Hepatocyte (in vitro differentiated cells): ENCODE measurements at regions not wholly inside any gene's neighbourhood (a gene's known extent, or its start where the extent isn't known, plus 50 kb on each side); places are given as distances from the start of the nearest gene placed in this dataset.

Source experiments
- DNase-seq: peaks from one replicate; pipeline ENCODE4 v3.0.0-alpha.2; 2016; ENCODE audit warnings: low spot score
- H2AFZ ChIP-seq: fragments of 200-600 bp; sonication (generic); 2 replicates; pipeline ENCODE4 v1.6.0; 2016; ENCODE audit warnings: antibody characterized with exemption, mild to moderate bottlenecking
- H3K27ac ChIP-seq: fragments of 200-600 bp; sonication (generic); 2 replicates; pipeline ENCODE4 v1.5.1; 2016; ENCODE audit warnings: mild to moderate bottlenecking
- H3K27me3 ChIP-seq: fragments of 200-600 bp; sonication (generic); 2 replicates; pipeline ENCODE4 v1.6.1; 2016
- H3K36me3 ChIP-seq: fragments of 200-600 bp; sonication (generic); replicated peaks from 2 replicates; pipeline ENCODE4 v1.5.1; 2016; ENCODE audit warnings: low read depth; ENCODE audit not compliant: insufficient read depth
- H3K4me1 ChIP-seq: fragments of 200-600 bp; sonication (generic); 2 replicates; pipeline ENCODE4 v1.5.1; 2016; ENCODE audit warnings: mild to moderate bottlenecking, moderate library complexity; ENCODE audit not compliant: insufficient read depth
- H3K4me2 ChIP-seq: fragments of 200-600 bp; sonication (generic); 2 replicates; pipeline ENCODE4 v1.6.0; 2016
- H3K4me3 ChIP-seq: fragments of 200-600 bp; sonication (generic); 2 replicates; pipeline ENCODE4 v1.5.1; 2016; ENCODE audit warnings: mild to moderate bottlenecking
- H3K79me2 ChIP-seq: fragments of 200-600 bp; sonication (generic); 2 replicates; pipeline ENCODE4 v1.6.0; 2017; ENCODE audit warnings: mild to moderate bottlenecking
- H3K9me2 ChIP-seq: fragments of 200-600 bp; sonication (generic); replicated peaks from 2 replicates; pipeline ENCODE4 v1.6.0; 2017; ENCODE audit warnings: mild to moderate bottlenecking; ENCODE audit not compliant: insufficient read depth
- H3K9me3 ChIP-seq: fragments of 200-600 bp; sonication (generic); 2 replicates; pipeline ENCODE4 v1.5.1; 2016; ENCODE audit warnings: low read depth, mild to moderate bottlenecking
- H4K20me1 ChIP-seq: fragments of 200-600 bp; sonication (generic); 2 replicates; pipeline ENCODE4 v1.6.0; 2016; ENCODE audit warnings: mild to moderate bottlenecking; ENCODE audit not compliant: insufficient read depth, poor library complexity, severe bottlenecking
- CTCF ChIP-seq: fragments of 200-600 bp; sonication (generic); IDR thresholded peaks from 2 replicates; pipeline ENCODE4 v1.5.1; 2016; ENCODE audit warnings: antibody characterized with exemption, mild to moderate bottlenecking; ENCODE audit not compliant: poor library complexity
- EZH2 ChIP-seq: fragments of 200-600 bp; sonication (generic); IDR thresholded peaks from 2 replicates; pipeline ENCODE4 v1.6.1; 2016; ENCODE audit warnings: antibody characterized with exemption, mild to moderate bottlenecking, borderline replicate concordance
- EZH2phosphoT487 ChIP-seq: fragments of 200-600 bp; sonication (generic); IDR thresholded peaks from one replicate; pipeline ENCODE4 v1.6.1; 2018; ENCODE audit warnings: antibody characterized with exemption, mild to moderate bottlenecking, low read depth, moderate library complexity; ENCODE audit not compliant: unreplicated experiment, severe bottlenecking
- WGBS: methylation state at CpG from one replicate; pipeline ENCODE4 v1.1.6; 2016; ENCODE audit warnings: low lambda C conversion rate; ENCODE audit errors: missing lambda C conversion rate; 5-methylcytosine and 5-hydroxymethylcytosine counted together

GRCh38 chr10:111968647-111969046 is 214.9 kb downstream of the GPAM start:
- Histone ChIP-seq H4K20me1 (no peaks in the 10 kb centered on the region), H3K4me2 (no peak overlapping the region), H3K9me3 (no peaks in the 10 kb centered on the region), H3K4me1 (no peaks in the 10 kb centered on the region), H3K79me2 (no peaks in the 10 kb centered on the region), H3K36me3 (no peaks in the 10 kb centered on the region), H3K27me3 (no peaks in the 10 kb centered on the region), H3K9me2 (no peaks in the 10 kb centered on the region), H2AFZ (no peak overlapping the region), H3K27ac (no peak overlapping the region), H3K4me3 (no peak overlapping the region)
- TF ChIP-seq CTCF = no peak
- TF ChIP-seq EZH2phosphoT487 = no peak
- no peak for TF ChIP-seq EZH2
- WGBS = 59% methylated on average over 3 of the region's 3 CpGs
- no peak for DNase-seq

- no peak overlapping the region for H3K4me3 ChIP-seq
- H4K20me1 ChIP-seq = no peaks in the 10 kb centered on the region
- no peaks in the 10 kb centered on the region for H3K9me3 ChIP-seq
- no peaks in the 10 kb centered on the region for H3K9me2 ChIP-seq
- 93% methylated on average over 5 of the region's 5 CpGs for WGBS
- DNase-seq = no peak
- H3K4me1 ChIP-seq = no peaks in the 10 kb centered on the region
- TF ChIP-seq EZH2phosphoT487 (no peak), EZH2 (no peak), CTCF (no peak)
- no peak overlapping the region for H3K27ac ChIP-seq
- no peak overlapping the region for H3K4me2 ChIP-seq
- no peaks in the 10 kb centered on the region for H3K36me3 ChIP-seq
- H2AFZ ChIP-seq = no peak overlapping the region
- no peaks in the 10 kb centered on the region for H3K79me2 ChIP-seq
- no peaks in the 10 kb centered on the region for H3K27me3 ChIP-seq
Measured at GRCh38 chr10:111970111-111970510, 213.5 kb downstream of the GPAM start.

GRCh38 chr10:111972109-111972508 is 211.5 kb downstream of the GPAM start:
- no peak overlapping the region for H3K4me2 ChIP-seq
- no peak overlapping the region for H3K27ac ChIP-seq
- H3K9me3 ChIP-seq = no peaks in the 10 kb centered on the region
- TF ChIP-seq EZH2phosphoT487 (no peak), CTCF (no peak), EZH2 (no peak)
- no peak for DNase-seq
- H3K79me2 ChIP-seq = no peaks in the 10 kb centered on the region
- H3K4me3 ChIP-seq = no peak overlapping the region
- H3K9me2 ChIP-seq = no peaks in the 10 kb centered on the region
- no peaks in the 10 kb centered on the region for H3K27me3 ChIP-seq
- no peaks in the 10 kb centered on the region for H4K20me1 ChIP-seq
- WGBS = 88% methylated on average over 5 of the region's 5 CpGs
- H3K4me1 ChIP-seq = no peaks in the 10 kb centered on the region
- H2AFZ ChIP-seq = no peak overlapping the region
- no peaks in the 10 kb centered on the region for H3K36me3 ChIP-seq

- WGBS = 88% methylated on average over 2 of the region's 2 CpGs
- Histone ChIP-seq H3K9me2 (no peaks in the 10 kb centered on the region), H3K79me2 (no peaks in the 10 kb centered on the region), H3K4me2 (no peak overlapping the region), H2AFZ (no peak overlapping the region), H3K27ac (no peak overlapping the region), H3K27me3 (no peaks in the 10 kb centered on the region), H3K4me1 (no peaks in the 10 kb centered on the region), H4K20me1 (no peaks in the 10 kb centered on the region), H3K9me3 (no peaks in the 10 kb centered on the region), H3K4me3 (no peak overlapping the region), H3K36me3 (no peaks in the 10 kb centered on the region)
- no peak for TF ChIP-seq EZH2
- no peak for TF ChIP-seq EZH2phosphoT487
- no peak for DNase-seq
Measured at GRCh38 chr10:111973306-111973705, 210.3 kb downstream of the GPAM start.
